ENCODE measurements at regions not wholly inside any gene's neighbourhood (a gene's known extent, or its start where the extent isn't known, plus 50 kb on each side); places are given as distances from the start of the nearest gene placed in this dataset.

- DNase-seq (ENCODE audit: low read depth in 1 of 2, low spot score in 1 of 2) (no peak), ATAC-seq (no peak), FAIRE-seq (no peak)
- Histone ChIP-seq H3K4me1 (no peaks in the 10 kb centered on the region), H3K27ac (no peak overlapping the region), H3K9me3 (no peaks in the 10 kb centered on the region), H3K4me2 (no peak overlapping the region), H3K4me3 (no peak overlapping the region)
- CTCF ChIA-PET, result interaction anchor here (0.6 to 1.4 kb wide), 3 partner anchors 9 to 1332 kb away, joined by 3 to 4 read pairs (median 4); no protein-coding TSS in a partner anchor
- no peak for TF ChIP-seq FOSL2 (IDR thresholded peaks at IDR 0.05)
- no peak for TF ChIP-seq FOSL2 (CRISPR knock-in tag; IDR thresholded peaks at IDR 0.05)
- TF ChIP-seq, protein P1, sequence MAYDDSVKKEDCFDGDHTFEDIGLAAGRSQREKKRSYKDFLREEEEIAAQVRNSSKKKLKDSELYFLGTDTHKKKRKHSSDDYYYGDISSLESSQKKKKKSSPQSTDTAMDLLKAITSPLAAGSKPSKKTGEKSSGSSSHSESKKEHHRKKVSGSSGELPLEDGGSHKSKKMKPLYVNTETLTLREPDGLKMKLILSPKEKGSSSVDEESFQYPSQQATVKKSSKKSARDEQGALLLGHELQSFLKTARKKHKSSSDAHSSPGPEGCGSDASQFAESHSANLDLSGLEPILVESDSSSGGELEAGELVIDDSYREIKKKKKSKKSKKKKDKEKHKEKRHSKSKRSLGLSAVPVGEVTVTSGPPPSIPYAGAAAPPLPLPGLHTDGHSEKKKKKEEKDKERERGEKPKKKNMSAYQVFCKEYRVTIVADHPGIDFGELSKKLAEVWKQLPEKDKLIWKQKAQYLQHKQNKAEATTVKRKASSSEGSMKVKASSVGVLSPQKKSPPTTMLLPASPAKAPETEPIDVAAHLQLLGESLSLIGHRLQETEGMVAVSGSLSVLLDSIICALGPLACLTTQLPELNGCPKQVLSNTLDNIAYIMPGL (CRISPR knock-in tag; IDR thresholded peaks at IDR 0.05; ENCODE audit: borderline replicate concordance), result no peak
- no peak for TF ChIP-seq NR3C1 (IDR thresholded peaks at IDR 0.05)
- no peak for TF ChIP-seq MAFK (IDR thresholded peaks at IDR 0.05; ENCODE audit: partially characterized antibody)
- no peak for TF ChIP-seq ATOH8 (CRISPR knock-in tag; IDR thresholded peaks at IDR 0.05; ENCODE audit: low read depth)
- no peak for TF ChIP-seq CBX2 (IDR thresholded peaks at IDR 0.05; ENCODE audit: borderline replicate concordance, low read depth)
- no peak for TF ChIP-seq NPAS2 (CRISPR knock-in tag; IDR thresholded peaks at IDR 0.05; ENCODE audit: borderline replicate concordance)
- TF ChIP-seq ZC3H11A (IDR thresholded peaks at IDR 0.05), result no peak
- TF ChIP-seq RAD21 (conservative IDR thresholded peaks at IDR 0.05 in 1 of 2, IDR thresholded peaks at IDR 0.05 in 1 of 2), result no peak
- TF ChIP-seq POLR2AphosphoS2 (conservative IDR thresholded peaks at IDR 0.05; ENCODE audit: low read length), result no peak
- WGBS (ENCODE audit: missing lambda C conversion rate), result 61% methylated on average over 13 of the region's 14 CpGs
- POLR2A ChIA-PET, result no interaction called here
These were observed 49.6 kb upstream of the AFDN start for GRCh38 chr6:167776906-167777627.
